Stimulated activated naive CD8-positive, alpha-beta T cell treated with anti-CD3 and anti-CD28 coated beads, Interleukin-15, amount 100 ng/mL, for 72 hours (primary cell): ENCODE measurements at regions not wholly inside any gene's neighbourhood (a gene's known extent, or its start where the extent isn't known, plus 50 kb on each side); places are given as distances from the start of the nearest gene placed in this dataset.
"Not testable (repeated sequence)": the region's sequence is repeated elsewhere in the genome, so short reads cannot be mapped to it uniquely, and the experiment has no call there.

Experiments used
- ATAC-seq: fragments of 150-1000 bp; cut with Tn5 transposase; 2 replicates; pipeline ENCODE4 v1.10.0; 2021; ENCODE audit warnings: mild to moderate bottlenecking, moderate library complexity
- DNase-seq, 2 donors: peaks; one replicate each; pipeline ENCODE4 v3.0.0; 2021 to 2022
- H3K27ac Mint-ChIP-seq, 2 donors: one replicate each; pipeline ENCODE4 v1.8.0; 2022; ENCODE audit warnings: mild to moderate bottlenecking in 2 of 2, mixed read lengths in 2 of 2, moderate library complexity in 2 of 2
- H3K27me3 Mint-ChIP-seq: one replicate; pipeline ENCODE4 v1.8.0; 2022; ENCODE audit warnings: mixed read lengths
- H3K4me1 Mint-ChIP-seq: one replicate; pipeline ENCODE4 v1.8.0; 2022; ENCODE audit warnings: mild to moderate bottlenecking, mixed read lengths
- H3K4me3 Mint-ChIP-seq, 2 donors: one replicate each; pipeline ENCODE4 v1.8.0; 2022; ENCODE audit warnings: mild to moderate bottlenecking in 2 of 2, mixed read lengths in 2 of 2, moderate library complexity in 1 of 2
- H3K9me3 Mint-ChIP-seq, 2 donors: one replicate each; pipeline ENCODE4 v1.8.0; 2022; ENCODE audit warnings: mixed read lengths in 2 of 2

- H3K27ac Mint-ChIP-seq: no peak overlapping the region
- ATAC-seq (no peak), DNase-seq (no peak)
- no peaks in the 10 kb centered on the region for H3K9me3 Mint-ChIP-seq
- no peaks in the 10 kb centered on the region for H3K27me3 Mint-ChIP-seq
- no peak overlapping the region for H3K4me3 Mint-ChIP-seq
- no peaks in the 10 kb centered on the region for H3K4me1 Mint-ChIP-seq
Observed at GRCh38 chr10:56298941-56299340, 62.1 kb downstream of the ZWINT start.

- Mint-ChIP-seq H3K27ac (no peak overlapping the region), H3K4me1 (no peaks in the 10 kb centered on the region), H3K4me3 (no peak overlapping the region), H3K9me3 (peaks cover 0 to 7% of the 10 kb centered on the region in 2 donors), H3K27me3 (no peaks in the 10 kb centered on the region)
- DNase-seq (no peak), ATAC-seq (no peak)
Observed at GRCh38 chr10:56296618-56297017, 64.4 kb downstream of the ZWINT start.

- Mint-ChIP-seq H3K4me1 (no peaks in the 10 kb centered on the region), H3K4me3 (no peak overlapping the region), H3K9me3 (peaks cover 0 to 9% of the 10 kb centered on the region in 2 donors), H3K27me3 (no peaks in the 10 kb centered on the region), H3K27ac (no peak overlapping the region)
- DNase-seq (no peak), ATAC-seq (no peak)
Observed at GRCh38 chr10:56288403-56288802, 72.7 kb downstream of the ZWINT start.

GRCh38 chr10:56286096-56286495 is 75.0 kb downstream of the ZWINT start:
- ATAC-seq (no peak), DNase-seq (no peak)
- Mint-ChIP-seq H3K4me3 (no peak overlapping the region), H3K27me3 (no peaks in the 10 kb centered on the region), H3K27ac (no peak overlapping the region), H3K4me1 (no peaks in the 10 kb centered on the region), H3K9me3 (no peaks in the 10 kb centered on the region)

- DNase-seq: no peak
- H3K4me3 Mint-ChIP-seq: no peak overlapping the region
- H3K27ac Mint-ChIP-seq: no peak overlapping the region
- H3K27me3 Mint-ChIP-seq: no peaks in the 10 kb centered on the region
- H3K9me3 Mint-ChIP-seq: peaks cover 0 to 4% of the 10 kb centered on the region in 2 donors
- no peak for ATAC-seq
- H3K4me1 Mint-ChIP-seq: no peaks in the 10 kb centered on the region
Observed at GRCh38 chr10:56279270-56279669, 81.8 kb downstream of the ZWINT start.

- Mint-ChIP-seq H3K4me3 (no peak overlapping the region), H3K27me3 (no peaks in the 10 kb centered on the region), H3K27ac (no peak overlapping the region), H3K4me1 (no peaks in the 10 kb centered on the region), H3K9me3 (peaks cover 0 to 2% of the 10 kb centered on the region in 2 donors)
- DNase-seq (no peak), ATAC-seq (no peak)
Observed at GRCh38 chr10:56269181-56269580, 91.9 kb downstream of the ZWINT start.

- Mint-ChIP-seq H3K27ac (no peak overlapping the region), H3K4me1 (no peaks in the 10 kb centered on the region), H3K4me3 (no peak overlapping the region), H3K27me3 (no peaks in the 10 kb centered on the region), H3K9me3 (no peaks in the 10 kb centered on the region)
- ATAC-seq: no peak
- DNase-seq: no peak
Observed at GRCh38 chr10:56266120-56266519, 94.9 kb downstream of the ZWINT start.

- no peak for DNase-seq
- H3K27me3 Mint-ChIP-seq: no peaks in the 10 kb centered on the region
- no peaks in the 10 kb centered on the region for H3K4me1 Mint-ChIP-seq
- H3K4me3 Mint-ChIP-seq: no peak overlapping the region
- H3K9me3 Mint-ChIP-seq: peaks cover 0 to 13% of the 10 kb centered on the region in 2 donors
- no peak overlapping the region for H3K27ac Mint-ChIP-seq
- no peak for ATAC-seq
Observed at GRCh38 chr10:56258991-56259390, 102.1 kb downstream of the ZWINT start.

- Mint-ChIP-seq H3K27me3 (no peaks in the 10 kb centered on the region), H3K4me1 (no peaks in the 10 kb centered on the region), H3K27ac (no peak overlapping the region), H3K9me3 (peaks cover 2 to 16% of the 10 kb centered on the region in 2 donors), H3K4me3 (no peak overlapping the region)
- ATAC-seq: no peak
- no peak for DNase-seq
Observed at GRCh38 chr10:56258378-56258777, 102.7 kb downstream of the ZWINT start.

- Mint-ChIP-seq H3K27ac (no peak overlapping the region), H3K4me3 (no peak overlapping the region), H3K4me1 (no peaks in the 10 kb centered on the region), H3K27me3 (no peaks in the 10 kb centered on the region), H3K9me3 (peaks cover 13 to 16% of the 10 kb centered on the region in 2 donors)
- ATAC-seq (no peak), DNase-seq (no peak)
Observed at GRCh38 chr10:56255298-56255697, 105.8 kb downstream of the ZWINT start.

GRCh38 chr10:56240471-56240870 is 120.6 kb downstream of the ZWINT start:
- ATAC-seq (no peak), DNase-seq (no peak)
- peaks cover 0 to 4% of the 10 kb centered on the region in 2 donors for H3K9me3 Mint-ChIP-seq
- H3K4me3 Mint-ChIP-seq: no peak overlapping the region
- no peak overlapping the region for H3K27ac Mint-ChIP-seq
- no peaks in the 10 kb centered on the region for H3K4me1 Mint-ChIP-seq
- no peaks in the 10 kb centered on the region for H3K27me3 Mint-ChIP-seq

- H3K4me3 Mint-ChIP-seq: no peak overlapping the region
- H3K27me3 Mint-ChIP-seq: no peaks in the 10 kb centered on the region
- H3K9me3 Mint-ChIP-seq: peaks cover 6 to 7% of the 10 kb centered on the region in 2 donors
- H3K4me1 Mint-ChIP-seq: no peaks in the 10 kb centered on the region
- no peak overlapping the region for H3K27ac Mint-ChIP-seq
- no peak for DNase-seq
- no peak for ATAC-seq
Observed at GRCh38 chr10:56231436-56231835, 129.6 kb downstream of the ZWINT start.

GRCh38 chr10:56222237-56222636 is 138.8 kb downstream of the ZWINT start:
- DNase-seq (no peak), ATAC-seq (no peak)
- no peak overlapping the region for H3K4me3 Mint-ChIP-seq
- H3K9me3 Mint-ChIP-seq: no peaks in the 10 kb centered on the region
- no peak overlapping the region for H3K27ac Mint-ChIP-seq
- no peaks in the 10 kb centered on the region for H3K4me1 Mint-ChIP-seq
- no peaks in the 10 kb centered on the region for H3K27me3 Mint-ChIP-seq

GRCh38 chr10:56212951-56213350 is 148.1 kb downstream of the ZWINT start:
- Mint-ChIP-seq H3K4me1 (no peaks in the 10 kb centered on the region), H3K4me3 (no peak overlapping the region), H3K27me3 (no peaks in the 10 kb centered on the region), H3K9me3 (peaks cover 14 to 32% of the 10 kb centered on the region in 2 donors), H3K27ac (no peak overlapping the region)
- DNase-seq (no peak), ATAC-seq (no peak)

GRCh38 chr10:56181607-56182006 is 179.5 kb downstream of the ZWINT start:
- Mint-ChIP-seq H3K9me3 (peaks cover 0 to 14% of the 10 kb centered on the region in 2 donors), H3K27me3 (no peaks in the 10 kb centered on the region), H3K27ac (no peak overlapping the region), H3K4me3 (no peak overlapping the region), H3K4me1 (no peaks in the 10 kb centered on the region)
- DNase-seq (no peak), ATAC-seq (no peak)

- Mint-ChIP-seq H3K4me1 (no peaks in the 10 kb centered on the region), H3K4me3 (no peak overlapping the region), H3K27me3 (no peaks in the 10 kb centered on the region), H3K9me3 (peaks cover 0 to 7% of the 10 kb centered on the region in 2 donors), H3K27ac (no peak overlapping the region)
- ATAC-seq: no peak
- no peak for DNase-seq
Observed at GRCh38 chr10:56178210-56178609, 182.8 kb downstream of the ZWINT start.

GRCh38 chr10:56155091-56155513 is 206.0 kb downstream of the ZWINT start:
- H3K4me3 Mint-ChIP-seq, ATAC-seq, DNase-seq, H3K27ac Mint-ChIP-seq, H3K4me1 Mint-ChIP-seq, H3K27me3 Mint-ChIP-seq: not testable (repeated sequence)
- H3K9me3 Mint-ChIP-seq: peaks cover 10 to 14% of the 10 kb centered on the region in 2 donors
